ENCODE measurements at regions not wholly inside any gene's neighbourhood (a gene's known extent, or its start where the extent isn't known, plus 50 kb on each side); places are given as distances from the start of the nearest gene placed in this dataset.

DNA sequence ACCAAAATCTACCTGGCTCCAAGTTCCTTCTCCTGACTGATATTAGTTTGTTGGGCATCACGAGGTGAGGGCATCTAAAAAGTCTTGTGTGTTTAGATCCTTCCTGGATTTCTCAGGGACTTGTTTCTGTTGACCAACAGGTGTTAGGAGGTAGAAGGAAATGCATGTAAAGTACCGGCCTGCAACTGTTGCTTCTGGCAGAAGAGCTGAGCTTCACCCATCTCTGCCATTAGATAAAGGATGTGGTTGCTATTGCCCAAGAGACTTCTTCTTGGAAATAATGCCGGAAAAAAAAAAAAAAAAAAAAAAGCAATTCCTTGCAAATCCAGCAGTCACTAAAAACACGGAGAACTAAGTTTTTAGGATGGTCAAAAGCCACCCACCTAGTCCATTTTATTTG is 303.1 kb downstream of the CDH26 start:
- Histone ChIP-seq H3K4me1 (no peaks in the 10 kb centered on the region), H3K36me3 (no peaks in the 10 kb centered on the region), H3K27ac (no peak overlapping the region), H3K4me3 (no peak overlapping the region), H3K9me3 (no peaks in the 10 kb centered on the region), H3K27me3 (ENCODE audit: low read depth) (peaks cover 5% of the 10 kb centered on the region)
- DNase-seq, result no peak
- ATAC-seq, result no peak
- TF ChIP-seq, protein P1, sequence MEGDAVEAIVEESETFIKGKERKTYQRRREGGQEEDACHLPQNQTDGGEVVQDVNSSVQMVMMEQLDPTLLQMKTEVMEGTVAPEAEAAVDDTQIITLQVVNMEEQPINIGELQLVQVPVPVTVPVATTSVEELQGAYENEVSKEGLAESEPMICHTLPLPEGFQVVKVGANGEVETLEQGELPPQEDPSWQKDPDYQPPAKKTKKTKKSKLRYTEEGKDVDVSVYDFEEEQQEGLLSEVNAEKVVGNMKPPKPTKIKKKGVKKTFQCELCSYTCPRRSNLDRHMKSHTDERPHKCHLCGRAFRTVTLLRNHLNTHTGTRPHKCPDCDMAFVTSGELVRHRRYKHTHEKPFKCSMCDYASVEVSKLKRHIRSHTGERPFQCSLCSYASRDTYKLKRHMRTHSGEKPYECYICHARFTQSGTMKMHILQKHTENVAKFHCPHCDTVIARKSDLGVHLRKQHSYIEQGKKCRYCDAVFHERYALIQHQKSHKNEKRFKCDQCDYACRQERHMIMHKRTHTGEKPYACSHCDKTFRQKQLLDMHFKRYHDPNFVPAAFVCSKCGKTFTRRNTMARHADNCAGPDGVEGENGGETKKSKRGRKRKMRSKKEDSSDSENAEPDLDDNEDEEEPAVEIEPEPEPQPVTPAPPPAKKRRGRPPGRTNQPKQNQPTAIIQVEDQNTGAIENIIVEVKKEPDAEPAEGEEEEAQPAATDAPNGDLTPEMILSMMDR (IDR thresholded peaks at IDR 0.05), result no peak
- intact Hi-C loops (cut with DNase I), result loop anchor here (5.0 kb wide), 1 partner anchor 204 kb away; no protein-coding TSS in a partner anchor

DNA sequence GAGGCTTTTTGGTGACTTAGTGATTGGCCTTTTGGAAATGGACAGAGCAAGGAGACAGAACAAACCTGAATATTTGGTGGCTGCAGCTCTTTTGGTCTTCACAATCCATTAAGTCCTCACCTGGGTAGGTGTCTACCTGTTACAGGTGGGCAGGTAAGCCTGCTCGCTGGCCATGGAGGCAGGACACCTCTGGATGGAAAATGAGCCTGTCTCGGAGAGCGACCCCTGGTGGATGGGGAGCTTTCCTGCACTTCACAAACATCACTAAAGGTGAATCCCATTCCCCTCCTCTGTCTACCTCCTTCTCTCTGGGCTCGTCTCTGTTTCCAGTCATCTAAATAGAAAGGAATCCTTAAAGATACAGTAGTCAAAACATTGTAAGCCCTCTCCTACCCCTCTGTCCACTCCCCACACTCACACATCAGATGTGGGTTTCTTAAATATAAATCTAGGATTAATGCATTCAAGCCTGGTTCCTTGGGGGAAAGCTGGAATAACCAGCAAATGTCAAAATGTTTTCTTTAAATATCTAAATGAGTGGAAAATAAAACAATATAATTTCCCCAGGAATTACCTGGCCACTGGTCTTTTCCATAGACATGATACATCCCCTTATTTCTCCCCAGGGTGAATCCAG is 304.9 kb downstream of the CDH26 start:
- Histone ChIP-seq H3K9me3 (no peaks in the 10 kb centered on the region), H3K4me3 (no peak overlapping the region), H3K27ac (no peak overlapping the region), H3K4me1 (no peaks in the 10 kb centered on the region), H3K27me3 (ENCODE audit: low read depth) (peaks cover 9% of the 10 kb centered on the region), H3K36me3 (no peaks in the 10 kb centered on the region)
- intact Hi-C loops (cut with DNase I), result loop anchor here (5.0 kb wide), 1 partner anchor 206 kb away; no protein-coding TSS in a partner anchor
- ATAC-seq, result peak in 1 of 2 donors; percentile 67
- DNase-seq, result peak; percentile 60
- TF ChIP-seq, protein P1 (IDR thresholded peaks at IDR 0.05), result peak; percentile 72

DNA sequence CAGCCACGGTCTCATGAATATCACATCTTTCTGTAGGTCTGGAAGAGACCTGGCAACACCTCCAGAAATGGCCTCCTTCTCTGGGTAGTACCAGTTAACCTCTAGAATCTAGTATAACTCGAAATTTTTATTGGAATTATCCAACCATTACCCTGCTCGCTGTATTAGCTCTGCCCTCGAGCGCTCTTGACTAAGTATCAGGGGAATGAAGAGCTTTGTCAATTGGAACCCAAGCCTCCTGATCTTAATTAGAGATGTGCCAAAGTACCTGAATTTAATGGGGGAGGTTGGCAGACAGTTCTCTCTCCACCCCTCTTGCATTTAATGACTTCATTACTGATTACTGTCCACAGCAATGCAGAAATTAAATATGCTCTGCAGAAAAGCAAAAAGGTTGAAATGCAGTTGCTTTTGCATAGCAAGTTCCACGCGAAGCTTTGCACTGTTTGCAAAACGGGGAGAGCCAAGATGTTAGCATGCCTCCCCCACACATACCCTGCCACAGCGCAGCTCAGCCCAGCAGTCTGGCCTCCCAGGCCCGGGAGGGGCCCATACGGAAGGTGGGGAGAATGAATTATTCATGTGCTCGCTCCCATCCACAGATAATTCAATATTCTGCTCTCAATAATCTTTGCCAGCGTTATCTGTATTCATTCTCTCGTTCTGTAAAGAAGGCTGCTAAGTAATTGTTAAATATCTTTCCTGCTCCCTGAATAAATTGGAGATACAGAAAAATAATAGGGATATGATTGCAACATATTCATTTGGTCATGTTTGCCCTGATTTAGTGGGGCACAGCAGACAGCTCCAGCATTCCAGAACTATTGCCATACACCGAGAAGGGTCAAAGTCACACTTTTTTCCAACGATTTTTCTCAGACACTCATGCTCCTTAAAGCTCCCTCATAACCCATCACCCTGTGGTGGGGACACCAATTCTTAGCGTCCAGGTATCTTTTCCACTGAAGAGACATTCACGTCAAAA is 305.8 kb downstream of the CDH26 start:
- H3K4me1 ChIP-seq, result no peaks in the 10 kb centered on the region
- H3K9me3 ChIP-seq, result no peaks in the 10 kb centered on the region
- intact Hi-C loops (cut with DNase I), result loop anchor here (5.0 kb wide), 1 partner anchor 207 kb away; no protein-coding TSS in a partner anchor
- no peak for ATAC-seq
- H3K27ac ChIP-seq, result no peak overlapping the region
- no peak overlapping the region for H3K4me3 ChIP-seq
- DNase-seq, result no peak
- peaks cover 9% of the 10 kb centered on the region for H3K27me3 ChIP-seq (ENCODE audit: low read depth)
- TF ChIP-seq, protein P1 (IDR thresholded peaks at IDR 0.05), result no peak
- H3K36me3 ChIP-seq, result no peaks in the 10 kb centered on the region

- ATAC-seq, result peak in 1 of 2 donors; percentile 28
These were observed 308.1 kb downstream of the CDH26 start for GRCh38 chr20:60266177-60266823.

GRCh38 chr20:60268491-60268890 is 310.3 kb downstream of the CDH26 start:
- Histone ChIP-seq H3K4me1 (no peaks in the 10 kb centered on the region), H3K27me3 (ENCODE audit: low read depth) (peaks cover 4% of the 10 kb centered on the region), H3K4me3 (no peak overlapping the region), H3K36me3 (no peaks in the 10 kb centered on the region), H3K9me3 (no peaks in the 10 kb centered on the region), H3K27ac (no peak overlapping the region)
- ATAC-seq, result no peak
- TF ChIP-seq, protein P1 (IDR thresholded peaks at IDR 0.05), result no peak
- intact Hi-C loops (cut with DNase I), result no loop called here
- no peak for DNase-seq

More at GRCh38 chr20:60266177-60266823, 308.1 kb downstream of the CDH26 start:
- no peak for DNase-seq
- Histone ChIP-seq H3K4me1 (no peaks in the 10 kb centered on the region), H3K36me3 (no peaks in the 10 kb centered on the region), H3K4me3 (no peak overlapping the region), H3K9me3 (no peaks in the 10 kb centered on the region), H3K27ac (no peak overlapping the region), H3K27me3 (ENCODE audit: low read depth) (peaks cover 9% of the 10 kb centered on the region)
- intact Hi-C loops (cut with DNase I), result no loop called here
- TF ChIP-seq, protein P1 (IDR thresholded peaks at IDR 0.05), result no peak
